DMS79 treated with DMSO at 0.1 percent for 48 hours (cell line): ENCODE measurements at regions not wholly inside any gene's neighbourhood (a gene's known extent, or its start where the extent isn't known, plus 50 kb on each side); places are given as distances from the start of the nearest gene placed in this dataset.
"Not testable (repeated sequence)": the region's sequence is repeated elsewhere in the genome, so short reads cannot be mapped to it uniquely, and the experiment has no call there.

Experiments
- DNase-seq: peaks from one replicate; lab custom pipeline; 2025; lab: John Stamatoyannopoulos, UW

DNA sequence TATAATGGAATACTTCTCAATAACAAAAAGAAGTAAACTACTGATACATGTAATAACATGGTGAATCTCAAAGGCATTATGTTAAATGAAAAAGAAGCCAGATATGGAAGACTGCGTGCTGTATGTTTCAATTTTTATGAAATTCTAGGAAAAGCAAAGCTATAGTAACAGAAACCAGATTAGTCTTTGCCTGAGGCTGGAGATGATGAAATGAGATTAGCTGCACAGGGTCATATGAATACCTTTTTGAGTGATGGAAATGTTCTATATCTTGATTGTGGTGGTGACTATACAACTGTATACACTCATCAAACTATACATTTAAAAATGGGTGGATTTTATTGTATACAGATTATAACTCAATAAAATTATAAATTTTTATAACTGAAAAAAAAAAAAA is 113.5 kb downstream of the TMEM30B start:
- DNase-seq = no peak

- DNase-seq = no peak
Observed at GRCh38 chr14:61160798-61161197, 120.3 kb downstream of the TMEM30B start.

GRCh38 chr14:61154641-61155040 is 126.5 kb downstream of the TMEM30B start:
- no peak for DNase-seq

- no peak for DNase-seq
Observed at GRCh38 chr14:61153914-61154545, 127.1 kb downstream of the TMEM30B start.

GRCh38 chr14:61153431-61153830 is 127.7 kb downstream of the TMEM30B start:
- no peak for DNase-seq

GRCh38 chr14:61152851-61153364 is 128.2 kb downstream of the TMEM30B start:
- DNase-seq = no peak

GRCh38 chr14:61151251-61151650 is 129.9 kb downstream of the TMEM30B start:
- no peak for DNase-seq

DNA sequence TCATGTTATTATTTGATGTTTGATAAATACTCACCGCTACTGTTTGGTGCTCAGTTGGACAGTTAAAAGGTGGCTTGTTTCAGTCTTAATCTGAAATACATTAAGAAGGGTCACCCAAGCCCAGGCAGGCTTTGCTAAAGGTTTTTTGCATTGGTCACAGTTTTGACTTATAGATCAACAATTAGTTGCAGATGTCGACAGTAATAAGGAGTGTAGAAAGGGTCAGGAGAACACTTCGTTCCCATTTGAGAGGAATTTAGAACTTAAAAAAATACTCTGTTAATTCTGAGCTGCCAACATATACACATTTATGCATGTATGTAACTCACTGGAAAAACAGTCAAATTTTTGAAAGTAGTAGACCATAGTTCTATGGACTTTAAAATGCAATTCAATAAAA is 130.3 kb downstream of the TMEM30B start:
- no peak for DNase-seq

- DNase-seq = no peak
Observed at GRCh38 chr14:61149896-61150295, 131.2 kb downstream of the TMEM30B start.

DNA sequence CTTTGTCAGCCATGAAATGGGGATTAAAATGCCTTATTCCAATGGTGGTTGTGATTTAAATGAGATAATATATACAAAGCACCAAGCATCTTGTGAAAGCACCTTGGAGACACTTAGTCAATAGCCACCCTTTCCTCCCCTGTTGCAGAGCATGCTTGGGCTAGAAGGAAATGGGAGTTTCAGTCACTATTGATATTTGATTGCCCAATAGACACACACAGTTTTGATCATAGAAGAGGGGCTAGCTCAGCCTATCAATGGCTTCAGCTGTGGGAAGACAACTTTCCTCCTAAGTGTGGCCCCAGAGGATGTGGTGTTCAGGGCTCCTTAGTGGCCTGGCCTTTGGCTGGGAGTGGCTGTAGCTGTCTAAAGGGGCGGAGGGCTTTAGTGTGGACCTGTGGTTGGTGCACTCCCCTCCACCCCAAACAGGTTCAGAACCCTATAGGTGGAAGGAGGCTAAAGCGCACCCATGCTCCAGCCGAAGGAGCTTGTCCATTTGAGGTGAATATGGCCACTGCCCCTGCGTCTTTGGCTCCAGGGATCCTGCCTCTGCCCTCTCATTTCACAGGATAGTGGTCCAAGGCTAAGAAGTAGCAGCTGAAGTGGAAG is 132.3 kb downstream of the TMEM30B start:
- no peak for DNase-seq

GRCh38 chr14:61147831-61148549 is 133.1 kb downstream of the TMEM30B start:
- DNase-seq = peak; percentile 75

- DNase-seq = peak; percentile 87
Observed at GRCh38 chr14:61147381-61147821, 133.7 kb downstream of the TMEM30B start.

- DNase-seq = no peak
Observed at GRCh38 chr14:61146899-61147298, 134.2 kb downstream of the TMEM30B start.

- DNase-seq = no peak
Observed at GRCh38 chr14:61145903-61146481, 135.1 kb downstream of the TMEM30B start.

GRCh38 chr14:61145034-61145902 is 135.9 kb downstream of the TMEM30B start:
- DNase-seq = peak; percentile 97

DNA sequence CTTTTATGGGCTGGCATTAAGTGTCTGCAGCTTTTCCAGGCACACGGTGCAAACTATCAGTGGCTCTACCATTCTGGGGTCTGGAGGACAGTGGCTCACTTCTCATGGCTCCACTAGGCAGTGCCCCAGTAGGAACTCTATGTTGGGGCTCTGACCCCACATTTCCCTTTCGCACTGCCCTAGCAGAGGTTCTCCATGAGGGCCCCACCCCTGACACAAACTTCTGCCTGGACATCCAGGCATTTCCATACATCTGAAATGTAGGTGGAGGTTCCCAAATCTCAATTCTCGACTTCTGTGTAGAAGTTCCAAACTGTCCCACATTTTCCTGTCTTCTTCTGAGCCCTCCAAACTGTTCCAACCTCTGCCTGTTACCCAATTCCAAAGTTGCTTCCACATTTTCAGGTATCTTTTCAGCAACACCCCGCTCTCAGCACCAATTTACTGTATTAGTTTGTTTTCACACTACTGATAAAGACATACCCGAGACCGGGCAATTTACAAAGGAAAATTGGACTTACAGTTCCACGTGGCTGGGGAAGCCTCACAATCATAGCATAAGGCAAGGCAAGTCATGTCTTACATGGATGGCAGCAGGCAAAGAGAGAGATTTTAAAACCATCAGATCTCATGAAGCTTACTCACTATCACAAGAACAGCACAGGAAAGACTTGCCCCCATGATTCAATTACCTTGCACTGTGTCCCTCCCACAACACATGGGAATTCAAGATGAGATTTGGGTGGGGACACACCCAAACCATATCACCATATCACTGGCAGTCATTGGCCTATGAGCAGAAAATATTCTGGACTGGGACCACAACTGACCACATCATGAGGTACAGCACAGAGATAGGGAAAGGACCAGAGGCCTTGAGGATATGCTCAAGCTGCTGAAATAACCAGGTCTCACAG is 136.8 kb downstream of the TMEM30B start:
- DNase-seq = not testable (repeated sequence)

DNA sequence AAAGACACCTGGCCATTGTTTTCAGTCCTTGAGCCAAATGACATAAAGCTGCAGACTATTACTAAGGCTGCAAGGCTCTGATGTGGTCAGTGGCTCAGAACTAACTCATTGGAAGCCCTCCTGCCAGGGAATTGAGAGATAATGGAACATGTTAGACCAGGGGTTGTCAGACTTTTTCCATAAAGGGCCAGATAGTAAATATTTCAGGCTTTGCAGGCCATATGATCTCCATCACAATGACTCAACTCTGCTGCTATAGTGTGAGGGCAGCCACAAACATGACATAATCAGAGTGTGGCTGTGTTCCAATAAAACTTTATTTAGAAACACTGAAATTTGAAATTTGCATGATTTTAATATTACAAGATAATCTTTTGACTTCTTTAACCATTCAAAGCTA is 140.3 kb downstream of the TMEM30B start:
- DNase-seq = no peak

DNA sequence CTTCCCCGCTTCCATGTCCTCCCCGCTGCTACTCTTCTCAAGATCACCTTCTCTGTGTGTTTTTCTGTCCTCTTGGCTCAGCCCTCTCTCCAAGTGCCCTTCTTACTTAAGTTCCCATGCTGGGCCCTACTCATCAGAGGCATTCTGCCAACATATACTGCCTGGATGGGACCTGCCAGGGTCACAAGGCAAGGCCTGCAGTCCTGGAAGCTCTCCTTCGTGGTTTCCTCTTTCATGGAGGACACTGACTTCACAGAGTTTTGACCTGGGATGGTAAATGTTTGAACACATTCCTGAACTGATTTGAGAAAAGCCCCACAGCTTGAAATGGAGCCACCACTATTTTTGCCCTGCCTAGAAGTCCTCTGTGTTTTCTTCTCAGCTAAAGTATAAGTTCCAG is 140.9 kb downstream of the TMEM30B start:
- DNase-seq = no peak

DNA sequence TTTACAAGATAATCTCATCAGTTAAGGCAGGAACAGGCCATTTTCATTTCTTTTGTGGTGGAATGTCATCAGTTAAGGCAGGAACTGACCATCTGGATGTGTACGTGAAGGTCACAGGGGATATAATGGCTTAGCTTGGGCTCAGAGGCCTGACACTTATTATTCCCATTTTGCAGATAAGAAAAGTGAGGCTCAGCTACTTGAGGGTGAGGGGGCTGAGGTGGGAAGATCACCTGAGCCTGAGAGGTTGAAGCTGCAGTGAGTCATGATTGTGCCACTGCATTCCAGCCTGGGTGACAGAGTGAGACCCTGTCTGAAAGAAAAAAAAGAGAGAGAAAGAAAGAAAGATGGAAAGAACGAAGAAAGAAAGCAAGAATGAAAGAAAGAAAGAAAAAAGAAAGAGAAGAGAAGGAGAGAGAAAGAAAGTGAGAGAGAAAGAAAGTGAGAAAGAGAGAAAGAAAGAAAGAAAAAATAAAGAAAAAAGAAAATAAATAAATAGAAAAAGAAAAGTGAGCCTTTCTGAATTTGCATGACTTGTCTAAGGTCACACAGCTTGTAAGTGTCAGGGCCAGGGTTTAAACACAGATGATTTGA is 142.0 kb downstream of the TMEM30B start:
- DNase-seq = no peak

- no peak for DNase-seq
Observed at GRCh38 chr14:61132894-61133293, 148.2 kb downstream of the TMEM30B start.
